SK-N-SH (cell line): ENCODE measurements at regions not wholly inside any gene's neighbourhood (a gene's known extent, or its start where the extent isn't known, plus 50 kb on each side); places are given as distances from the start of the nearest gene placed in this dataset.

Experiments
- CTCF ChIA-PET: fragments of 300-600, 350-600 bp; formaldehyde crosslinking; extraction: SDS; loops from one replicate; lab custom pipeline; 2021; lab: Yijun Ruan, JAX
- POLR2A ChIA-PET: fragments of 350-600 bp; sonication (Branson Sonifier 250); formaldehyde crosslinking; extraction: SDS; loops from one replicate; lab custom pipeline; 2020; ENCODE audit warnings: antibody characterized with exemption, inconsistent platforms; lab: Yijun Ruan, JAX
- DNase-seq: peaks from one replicate; pipeline ENCODE4 v3.0.0; 2012
- H2AFZ ChIP-seq: fragments of 200-600 bp; sonication (generic); 2 replicates; pipeline ENCODE4 v1.8.1; 2016; ENCODE audit warnings: antibody characterized with exemption, mild to moderate bottlenecking, low read depth
- H3F3A ChIP-seq: fragments of 200-600 bp; sonication (generic); replicated peaks from 2 replicates; pipeline ENCODE3; 2016; ENCODE audit warnings: antibody characterized with exemption, mild to moderate bottlenecking; ENCODE audit not compliant: insufficient read depth
- H3K27ac ChIP-seq, 2 experiments: fragments of 200-500 bp in 1 of 2; fragments of 200-600 bp in 1 of 2; sonication (Bioruptor generic) in 1 of 2; sonication (generic), shearing (Covaris generic) in 1 of 2; 2 replicates each; pipeline versions ENCODE4 v1.5.1 to v1.6.1; 2014 to 2016; ENCODE audit warnings: low read depth in 2 of 2, inconsistent platforms in 1 of 2, low read length in 1 of 2, mild to moderate bottlenecking in 1 of 2, mixed read lengths in 1 of 2
- H3K27me3 ChIP-seq: fragments of 200-600 bp; sonication (generic), shearing (Covaris generic); 2 replicates; pipeline ENCODE4 v1.6.1; 2016; ENCODE audit warnings: mixed run types; ENCODE audit not compliant: insufficient read depth
- H3K36me3 ChIP-seq, 2 experiments: fragments of 200-500 bp in 1 of 2; fragments of 200-600 bp in 1 of 2; sonication (Bioruptor generic) in 1 of 2; sonication (generic) in 1 of 2; replicated peaks in 1 of 2; 2 replicates each; pipeline versions ENCODE3 to v1.5.1; 2014 to 2016; ENCODE audit warnings: low read length in 1 of 2, mild to moderate bottlenecking in 1 of 2; ENCODE audit not compliant: insufficient read depth in 2 of 2, control insufficient read depth in 1 of 2
- H3K4me1 ChIP-seq, 2 experiments: fragments of 200-500 bp in 1 of 2; fragments of 200-600 bp in 1 of 2; sonication (Bioruptor generic) in 1 of 2; sonication (generic), shearing (Covaris generic) in 1 of 2; 2 replicates each; pipeline versions ENCODE4 v1.5.1 to v1.6.1; 2014 to 2016; ENCODE audit warnings: low read depth in 1 of 2, low read length in 1 of 2, mixed run types in 1 of 2; ENCODE audit not compliant: insufficient read depth in 2 of 2, control insufficient read depth in 1 of 2
- H3K4me2 ChIP-seq: fragments of 200-600 bp; sonication (generic), shearing (Covaris generic); 2 replicates; pipeline ENCODE4 v1.6.1; 2017; ENCODE audit warnings: mixed run types
- H3K4me3 ChIP-seq, 2 experiments: fragments of 200-500 bp in 1 of 2; fragments of 200-600 bp in 1 of 2; sonication (Bioruptor generic) in 1 of 2; sonication (generic), shearing (Covaris generic) in 1 of 2; 2 replicates each; pipeline versions ENCODE4 v1.5.1 to v1.8.1; 2014 to 2016; ENCODE audit warnings: low read depth in 2 of 2, inconsistent platforms in 1 of 2, low read length in 1 of 2, mild to moderate bottlenecking in 1 of 2, mixed read lengths in 1 of 2, moderate library complexity in 1 of 2
- H3K79me2 ChIP-seq: fragments of 200-600 bp; sonication (generic); 2 replicates; pipeline ENCODE4 v1.8.1; 2017; ENCODE audit warnings: mild to moderate bottlenecking; ENCODE audit not compliant: insufficient read depth
- H3K9ac ChIP-seq: fragments of 200-600 bp; sonication (generic); 2 replicates; pipeline ENCODE4 v1.6.1; 2017; ENCODE audit warnings: mixed run types
- H3K9me2 ChIP-seq: fragments of 200-600 bp; sonication (generic); 2 replicates; pipeline ENCODE4 v1.6.1; 2017; ENCODE audit warnings: mixed run types
- H3K9me3 ChIP-seq: fragments of 200-600 bp; sonication (generic); 2 replicates; pipeline ENCODE4 v1.6.1; 2017; ENCODE audit warnings: mixed run types, mild to moderate bottlenecking, moderate library complexity
- H4K20me1 ChIP-seq: fragments of 200-600 bp; sonication (generic); 2 replicates; pipeline ENCODE4 v1.6.1; 2017; ENCODE audit warnings: mild to moderate bottlenecking, mixed run types; ENCODE audit not compliant: insufficient read depth
- CHD2 ChIP-seq: fragments of 150-350 bp; IDR thresholded peaks from 2 replicates; pipeline ENCODE4 v1.6.1; 2018; ENCODE audit warnings: low read length; ENCODE audit not compliant: partially characterized antibody
- FOSL2 ChIP-seq: IDR thresholded peaks from 2 replicates; pipeline ENCODE4 v1.4.0; 2012; ENCODE audit warnings: low read depth, mild to moderate bottlenecking, moderate library complexity, borderline replicate concordance
- FOXM1 ChIP-seq: IDR thresholded peaks from 2 replicates; pipeline ENCODE4 v1.4.0; 2012; ENCODE audit warnings: low read depth, mild to moderate bottlenecking
- GABPA ChIP-seq: IDR thresholded peaks from 2 replicates; pipeline ENCODE4 v1.4.0; 2012; ENCODE audit warnings: low read depth, mild to moderate bottlenecking
- IRF3 ChIP-seq: fragments of 150-350 bp; IDR thresholded peaks from 2 replicates; pipeline ENCODE4 v1.6.1; 2016; ENCODE audit warnings: mild to moderate bottlenecking, low read depth, low read length
- JUND ChIP-seq: IDR thresholded peaks from 2 replicates; pipeline ENCODE4 v1.4.0; 2012
- MAX ChIP-seq: IDR thresholded peaks from 2 replicates; pipeline ENCODE4 v1.4.0; 2012; ENCODE audit warnings: low read depth
- MEF2A ChIP-seq: IDR thresholded peaks from 2 replicates; pipeline ENCODE4 v1.4.0; 2012; ENCODE audit warnings: low read depth, borderline replicate concordance
- NFIC ChIP-seq: IDR thresholded peaks from 2 replicates; pipeline ENCODE4 v1.4.0; 2012; ENCODE audit warnings: borderline replicate concordance
- NRF1 ChIP-seq: IDR thresholded peaks from 2 replicates; pipeline ENCODE4 v1.6.1; 2012; ENCODE audit warnings: low read depth, mild to moderate bottlenecking, low read length
- POLR2AphosphoS5 ChIP-seq: IDR thresholded peaks from 2 replicates; pipeline ENCODE4 v1.6.1; 2012; ENCODE audit warnings: low read depth, low read length
- RAD21 ChIP-seq: IDR thresholded peaks from 2 replicates; pipeline ENCODE4 v1.6.1; 2012; ENCODE audit warnings: mild to moderate bottlenecking, low read length
- RCOR1 ChIP-seq: fragments of 150-350 bp; IDR thresholded peaks from 2 replicates; pipeline ENCODE4 v1.6.1; 2017; ENCODE audit warnings: antibody characterized with exemption, low read length
- REST ChIP-seq: IDR thresholded peaks from 2 replicates; pipeline ENCODE4 v1.6.1; 2012; ENCODE audit warnings: mild to moderate bottlenecking, low read depth, low read length, moderate library complexity
- RXRA ChIP-seq: IDR thresholded peaks from 2 replicates; pipeline ENCODE4 v1.4.0; 2012; ENCODE audit warnings: low read depth, mild to moderate bottlenecking, borderline replicate concordance
- SIN3A ChIP-seq: IDR thresholded peaks from 2 replicates; pipeline ENCODE4 v1.6.1; 2012; ENCODE audit warnings: low read depth, mild to moderate bottlenecking, low read length, moderate library complexity, borderline replicate concordance
- TAF1 ChIP-seq: IDR thresholded peaks from 2 replicates; pipeline ENCODE4 v1.6.1; 2012; ENCODE audit warnings: low read depth, mild to moderate bottlenecking, low read length, moderate library complexity, borderline replicate concordance
- TCF12 ChIP-seq: IDR thresholded peaks from 2 replicates; pipeline ENCODE4 v1.4.0; 2012
- ZBTB33 ChIP-seq: IDR thresholded peaks from 2 replicates; pipeline ENCODE4 v1.4.0; 2012; ENCODE audit warnings: low read depth, borderline replicate concordance
- WGBS: methylation state at CpG from one replicate; pipeline ENCODE4 v1.1.6; 2017; ENCODE audit warnings: low lambda C conversion rate; 5-methylcytosine and 5-hydroxymethylcytosine counted together
- TF ChIP-seq, protein P1 (sequence below): IDR thresholded peaks from 2 replicates; pipeline ENCODE4 v1.4.0; 2012; ENCODE audit warnings: low read depth, borderline replicate concordance

GRCh38 chr18:40259115-40259835 is 1695.8 kb upstream of the PIK3C3 start:
- CTCF ChIA-PET = no interaction called here
- H3K9me3 ChIP-seq = no peaks in the 10 kb centered on the region
- no peaks in the 10 kb centered on the region for H3F3A ChIP-seq
- H3K36me3 ChIP-seq = no peaks in the 10 kb centered on the region
- H3K9ac ChIP-seq = no peak overlapping the region
- H3K79me2 ChIP-seq = no peaks in the 10 kb centered on the region
- no peak overlapping the region for H3K27ac ChIP-seq
- no peaks in the 10 kb centered on the region for H4K20me1 ChIP-seq
- no peak for DNase-seq
- WGBS = 50% methylated on average over 6 of the region's 6 CpGs
- no peak overlapping the region for H2AFZ ChIP-seq
- no peak for TF ChIP-seq MAX
- TF ChIP-seq, protein P1, sequence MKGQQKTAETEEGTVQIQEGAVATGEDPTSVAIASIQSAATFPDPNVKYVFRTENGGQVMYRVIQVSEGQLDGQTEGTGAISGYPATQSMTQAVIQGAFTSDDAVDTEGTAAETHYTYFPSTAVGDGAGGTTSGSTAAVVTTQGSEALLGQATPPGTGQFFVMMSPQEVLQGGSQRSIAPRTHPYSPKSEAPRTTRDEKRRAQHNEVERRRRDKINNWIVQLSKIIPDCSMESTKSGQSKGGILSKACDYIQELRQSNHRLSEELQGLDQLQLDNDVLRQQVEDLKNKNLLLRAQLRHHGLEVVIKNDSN = no peak
- no peak for TF ChIP-seq FOXM1
- no peak for TF ChIP-seq GABPA
- TF ChIP-seq REST = no peak
- no peak for TF ChIP-seq NRF1
- TF ChIP-seq RXRA = no peak
- TF ChIP-seq NFIC = no peak
- no peak for TF ChIP-seq RCOR1
- TF ChIP-seq FOSL2 = no peak
- TF ChIP-seq JUND = no peak
- TF ChIP-seq MEF2A = no peak
- no peak for TF ChIP-seq SIN3A
- TF ChIP-seq POLR2AphosphoS5 = no peak
- no peak for TF ChIP-seq RAD21
- H3K4me1 ChIP-seq = no peaks in the 10 kb centered on the region
- no peaks in the 10 kb centered on the region for H3K27me3 ChIP-seq
- no peaks in the 10 kb centered on the region for H3K9me2 ChIP-seq
- no peak overlapping the region for H3K4me2 ChIP-seq
- H3K4me3 ChIP-seq = no peak overlapping the region
- POLR2A ChIA-PET = no interaction called here

DNA sequence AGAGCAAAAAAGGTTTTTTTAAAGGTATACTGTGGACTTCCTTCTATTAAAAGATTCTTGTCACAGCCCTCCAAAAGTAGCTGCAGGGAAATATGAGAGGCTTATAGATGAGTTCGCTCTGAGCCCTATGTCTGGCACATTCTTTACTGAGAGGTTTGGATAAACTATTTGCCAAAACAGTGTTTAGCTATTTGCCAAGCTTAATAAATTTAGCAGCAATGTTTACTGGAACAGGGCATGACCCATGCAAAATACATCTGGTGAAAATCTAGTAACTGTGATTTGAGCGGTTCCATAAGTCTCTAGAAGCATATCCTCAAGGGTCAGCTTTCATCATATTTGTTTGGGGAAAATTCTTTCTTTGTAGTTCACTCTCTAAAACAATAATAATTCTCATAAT is 1696.7 kb upstream of the PIK3C3 start:
- Histone ChIP-seq H3K4me3 (no peak overlapping the region), H4K20me1 (no peaks in the 10 kb centered on the region), H3K9me2 (no peaks in the 10 kb centered on the region), H3K4me2 (no peak overlapping the region), H3K4me1 (no peaks in the 10 kb centered on the region), H3K27me3 (no peaks in the 10 kb centered on the region), H3F3A (no peaks in the 10 kb centered on the region), H3K27ac (no peak overlapping the region), H3K36me3 (no peaks in the 10 kb centered on the region), H3K9me3 (no peaks in the 10 kb centered on the region), H2AFZ (no peak overlapping the region), H3K79me2 (no peaks in the 10 kb centered on the region), H3K9ac (no peak overlapping the region)
- ChIA-PET CTCF (no interaction called here), POLR2A (no interaction called here)
- WGBS = 51% methylated on average over 2 of the region's 2 CpGs
- DNase-seq = no peak
- no peak for TF ChIP-seq FOSL2
- no peak for TF ChIP-seq FOXM1
- no peak for TF ChIP-seq TCF12
- no peak for TF ChIP-seq NRF1
- TF ChIP-seq IRF3 = no peak
- TF ChIP-seq TAF1 = no peak
- TF ChIP-seq CHD2 = no peak
- TF ChIP-seq ZBTB33 = no peak
- TF ChIP-seq, protein P1 = no peak
